AG10803 (cell line): ENCODE measurements at regions not wholly inside any gene's neighbourhood (a gene's known extent, or its start where the extent isn't known, plus 50 kb on each side); places are given as distances from the start of the nearest gene placed in this dataset.
"Not testable (repeated sequence)": the region's sequence is repeated elsewhere in the genome, so short reads cannot be mapped to it uniquely, and the experiment has no call there.

Experiments
- DNase-seq: peaks from one replicate; pipeline ENCODE4 v3.0.0; 2010; ENCODE audit warnings: low read depth
- H3K4me3 ChIP-seq: 2 replicates; pipeline ENCODE4 v1.5.1; 2011; ENCODE audit warnings: mild to moderate bottlenecking, low read length, control low read depth
- CTCF ChIP-seq: conservative IDR thresholded peaks from 2 replicates; pipeline ENCODE4 v1.5.1; 2011; ENCODE audit warnings: mild to moderate bottlenecking, low read length, control low read depth, inconsistent platforms

- TF ChIP-seq CTCF: no peak
- H3K4me3 ChIP-seq: no peak overlapping the region
- DNase-seq: no peak
These were observed 220.4 kb upstream of the GADL1 start for GRCh38 chr3:31114929-31115283.

GRCh38 chr3:31115531-31115930, 221.1 kb upstream of the GADL1 start:
- DNase-seq: peak; percentile 38
- H3K4me3 ChIP-seq: not testable (repeated sequence)

- peak; percentile 53 for DNase-seq
- no peak for TF ChIP-seq CTCF
- H3K4me3 ChIP-seq: no peak overlapping the region
These were observed 222.2 kb upstream of the GADL1 start for GRCh38 chr3:31116651-31117050.

GRCh38 chr3:31117854-31118253, 223.4 kb upstream of the GADL1 start:
- no peak overlapping the region for H3K4me3 ChIP-seq
- no peak for DNase-seq
- TF ChIP-seq CTCF: no peak

GRCh38 chr3:31124373-31124772, 229.9 kb upstream of the GADL1 start:
- DNase-seq: peak; percentile 17
- H3K4me3 ChIP-seq: no peak overlapping the region
- TF ChIP-seq CTCF: no peak

- TF ChIP-seq CTCF: no peak
- DNase-seq: no peak
- no peak overlapping the region for H3K4me3 ChIP-seq
These were observed 231.1 kb upstream of the GADL1 start for GRCh38 chr3:31125413-31126020.

GRCh38 chr3:31129241-31129640, 234.8 kb upstream of the GADL1 start:
- TF ChIP-seq CTCF: no peak
- DNase-seq: no peak
- H3K4me3 ChIP-seq: no peak overlapping the region
